NCI-H510A (cell line): ENCODE measurements at regions not wholly inside any gene's neighbourhood (a gene's known extent, or its start where the extent isn't known, plus 50 kb on each side); places are given as distances from the start of the nearest gene placed in this dataset.
"Not testable (repeated sequence)": the region's sequence is repeated elsewhere in the genome, so short reads cannot be mapped to it uniquely, and the experiment has no call there.

Source experiments
- DNase-seq: peaks from one replicate; lab custom pipeline; 2025; lab: John Stamatoyannopoulos, UW

DNA sequence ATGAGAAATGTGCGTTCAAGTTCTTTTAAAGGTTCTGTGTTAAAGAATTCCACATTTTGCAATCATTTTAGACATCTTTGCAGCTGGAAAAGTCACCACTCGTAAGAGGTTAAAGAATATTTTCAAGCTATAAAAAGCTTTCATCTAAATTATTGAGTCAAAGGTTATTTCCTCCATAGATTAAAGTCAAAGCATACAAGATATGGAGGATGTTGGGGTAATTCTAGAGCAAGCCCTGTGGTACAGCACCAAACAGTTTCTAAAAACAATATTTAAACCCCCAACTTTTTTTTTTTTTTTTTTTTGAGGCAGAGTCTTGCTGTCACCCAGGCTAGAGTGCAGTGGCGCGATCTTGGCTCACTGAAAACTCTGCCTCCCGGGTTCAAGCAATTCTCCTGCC, 1299.8 kb upstream of the TMEM132C start:
- DNase-seq = no peak

DNA sequence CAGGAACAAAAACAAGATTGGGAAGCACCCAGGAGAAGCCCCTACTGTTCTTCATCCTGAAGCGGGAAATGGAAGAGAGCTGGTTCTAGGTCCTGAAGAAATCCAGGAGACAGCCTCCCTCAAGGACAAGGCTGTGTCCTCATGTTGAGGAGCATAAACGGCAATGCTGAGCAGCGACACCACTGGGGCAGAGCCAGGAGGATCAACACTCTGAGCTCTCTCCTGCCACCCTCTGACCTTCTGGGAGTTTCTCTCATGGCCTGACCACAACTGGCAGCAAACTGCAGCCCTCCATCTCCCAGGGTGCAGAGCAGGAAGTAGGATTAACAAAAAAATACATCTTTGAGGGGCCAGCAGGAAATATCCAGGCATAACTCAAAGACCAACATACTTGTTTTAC, 1292.2 kb upstream of the TMEM132C start:
- no peak for DNase-seq

DNA sequence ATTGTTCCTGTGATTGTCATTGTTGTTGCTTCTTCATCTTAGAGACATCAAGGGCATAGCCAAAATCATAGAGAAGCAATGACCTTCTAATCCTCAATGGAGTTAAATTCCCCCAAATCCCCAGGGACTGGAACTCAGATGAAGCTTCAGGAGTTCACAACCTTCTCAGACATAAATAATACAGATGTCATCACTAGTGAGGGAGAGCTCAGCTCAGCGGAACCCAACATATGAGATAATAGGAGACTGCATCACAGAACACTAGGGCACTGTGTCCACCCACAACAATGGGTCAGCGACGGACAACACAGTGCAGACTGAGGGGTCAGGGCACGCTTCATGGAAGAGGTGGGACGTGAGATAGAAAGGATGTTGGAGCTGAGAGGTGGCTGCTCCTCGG, 1290.4 kb upstream of the TMEM132C start:
- DNase-seq = no peak

DNA sequence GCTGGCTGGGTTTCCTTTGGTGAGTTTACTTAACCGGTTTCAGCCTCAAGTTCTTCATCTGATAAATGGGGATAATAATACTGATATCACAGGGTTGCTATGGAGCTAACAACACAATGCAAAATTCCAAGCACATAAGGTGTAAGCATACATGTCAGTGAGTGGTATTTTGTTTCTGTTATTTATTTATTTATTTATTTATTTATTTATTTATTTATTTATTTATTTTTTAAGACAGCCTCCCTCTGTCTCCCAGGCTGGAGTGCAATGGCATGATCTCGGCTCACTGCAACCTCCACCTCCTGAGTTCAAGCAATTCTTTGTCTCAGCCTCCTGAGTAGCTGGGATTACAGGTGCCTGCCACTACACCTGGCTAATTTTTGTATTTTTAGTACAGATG, 1287.4 kb upstream of the TMEM132C start:
- not testable (repeated sequence) for DNase-seq

DNA sequence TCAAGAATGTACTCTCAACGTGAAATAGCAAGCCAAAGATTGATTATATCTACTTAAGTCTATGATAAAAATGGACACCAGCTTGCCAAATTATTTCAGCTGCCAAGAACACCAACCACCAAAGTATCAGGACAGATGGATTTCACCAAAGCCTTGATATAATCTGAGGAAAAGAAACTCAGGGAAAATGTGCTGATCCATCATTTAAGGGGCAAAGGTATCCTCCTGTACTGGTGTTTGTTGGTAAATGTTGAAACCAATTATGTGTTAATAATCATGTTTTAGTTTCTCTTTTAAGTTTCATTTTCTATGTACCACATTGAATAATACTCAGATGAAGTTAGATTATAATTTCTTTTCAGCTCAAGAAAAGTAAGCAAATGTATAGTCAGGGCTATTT, 1284.3 kb upstream of the TMEM132C start:
- no peak for DNase-seq

DNA sequence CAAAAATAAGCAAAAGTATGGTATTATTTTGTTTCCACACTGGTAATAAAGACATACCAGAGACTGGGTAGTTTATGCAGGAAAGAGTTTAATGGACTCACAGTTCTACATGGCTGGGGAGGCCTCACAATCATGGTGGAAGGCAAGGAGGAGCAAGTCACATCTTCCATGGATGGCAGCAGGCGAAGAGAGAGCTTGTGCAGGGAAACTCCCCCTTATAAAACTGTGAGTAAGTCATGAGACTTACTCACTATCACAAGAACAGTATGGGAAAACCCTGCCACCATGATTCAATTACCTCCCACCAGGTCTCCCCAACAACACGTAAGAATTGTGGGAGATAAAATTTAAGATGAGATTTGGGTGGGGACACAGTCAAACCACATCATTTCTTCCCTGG, 1283.2 kb upstream of the TMEM132C start:
- not testable (repeated sequence) for DNase-seq

DNA sequence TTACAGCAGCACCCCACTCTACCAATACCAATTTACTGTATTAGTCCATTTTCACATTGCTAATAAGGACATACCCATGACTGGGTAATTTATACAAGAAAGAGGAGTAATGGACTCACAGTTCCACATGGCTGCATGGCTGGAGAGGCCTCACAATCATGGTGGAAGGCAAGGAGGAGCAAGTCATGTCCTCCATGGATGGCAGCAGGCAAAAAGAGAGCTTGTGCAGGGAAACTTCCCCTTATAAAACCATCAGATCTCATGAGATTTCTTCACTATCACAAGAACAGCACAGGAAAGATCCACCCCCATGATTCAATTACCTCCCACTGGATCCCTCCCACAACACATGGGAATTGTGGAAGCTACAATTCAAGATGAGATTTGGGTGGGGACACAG, 1281.3 kb upstream of the TMEM132C start:
- DNase-seq = not testable (repeated sequence)

DNA sequence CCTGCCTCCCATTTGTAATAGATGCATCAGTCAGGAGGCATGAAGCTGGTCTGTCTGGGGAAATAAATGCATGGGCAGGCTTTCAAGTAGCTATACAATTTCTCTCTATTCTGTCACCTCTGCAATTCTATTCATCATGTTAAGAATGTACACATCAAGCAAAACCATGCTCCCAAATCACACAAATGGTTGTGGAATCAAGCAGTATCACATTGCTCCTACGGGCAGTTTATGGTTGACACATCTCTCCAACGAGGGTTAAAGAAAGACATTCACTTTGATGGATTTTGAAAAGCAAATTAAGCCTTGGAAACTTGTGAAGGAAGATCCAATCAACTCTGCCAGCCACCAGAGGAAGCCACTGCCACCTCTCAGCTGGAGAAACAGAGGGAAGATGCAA, 1277.4 kb upstream of the TMEM132C start:
- DNase-seq = no peak

DNA sequence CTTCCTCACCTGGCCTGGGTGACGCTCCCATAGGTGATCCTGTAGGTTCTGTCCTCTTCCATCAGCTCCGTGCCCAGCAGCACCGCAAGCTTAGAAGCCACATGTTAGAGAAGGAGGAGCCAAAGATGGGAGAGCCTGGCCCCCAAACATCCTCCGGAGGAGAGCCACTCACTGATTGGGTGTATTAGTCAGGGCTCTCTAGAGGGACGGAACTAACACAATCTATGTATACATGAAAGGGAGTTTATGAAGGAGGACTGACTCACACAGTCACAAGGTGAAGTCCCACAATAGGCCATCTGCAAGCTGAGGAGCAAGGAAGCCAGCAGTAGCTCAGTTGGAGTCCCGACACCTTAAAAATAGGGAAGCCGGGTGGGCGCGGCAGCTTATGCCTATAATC, 1273.1 kb upstream of the TMEM132C start:
- no peak for DNase-seq

DNA sequence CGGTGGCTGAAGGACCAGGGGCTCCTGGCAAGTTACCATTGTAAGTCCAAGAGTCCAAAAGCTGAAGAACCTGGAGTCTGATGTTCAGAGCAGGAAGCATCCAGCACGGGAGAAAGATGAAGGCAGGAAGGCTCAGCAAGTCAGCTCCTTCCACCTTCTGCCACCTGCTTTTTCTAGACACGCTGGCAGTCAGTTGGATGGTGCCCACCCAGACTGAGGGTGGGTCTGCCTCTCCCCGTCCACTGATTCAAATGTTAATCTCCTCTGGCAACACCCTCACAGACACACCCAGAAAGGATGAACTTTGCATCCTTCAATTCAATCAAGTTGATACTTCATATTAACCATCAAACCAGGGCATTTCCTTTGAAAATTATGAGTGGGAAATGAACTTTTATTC, 1272.4 kb upstream of the TMEM132C start:
- DNase-seq = no peak

DNA sequence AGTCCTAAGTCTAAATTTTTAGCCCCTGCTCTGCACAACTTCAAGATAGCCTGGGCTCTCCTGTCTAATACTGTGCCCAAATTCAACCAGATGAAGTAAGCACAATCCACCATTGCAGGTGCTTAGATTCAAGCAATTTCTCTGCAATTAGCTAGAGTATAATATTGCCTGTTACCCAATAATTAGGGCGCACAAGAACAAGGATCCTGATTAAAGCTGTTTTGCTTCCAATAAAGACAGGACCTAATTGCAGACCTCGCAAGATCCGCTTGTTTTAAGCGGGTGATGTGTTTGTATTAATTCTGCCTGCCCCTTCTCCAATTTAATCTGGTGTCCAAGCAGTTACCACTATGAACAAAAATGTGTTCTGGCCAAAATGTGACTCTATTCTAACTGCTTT, 1268.9 kb upstream of the TMEM132C start:
- DNase-seq = no peak

DNA sequence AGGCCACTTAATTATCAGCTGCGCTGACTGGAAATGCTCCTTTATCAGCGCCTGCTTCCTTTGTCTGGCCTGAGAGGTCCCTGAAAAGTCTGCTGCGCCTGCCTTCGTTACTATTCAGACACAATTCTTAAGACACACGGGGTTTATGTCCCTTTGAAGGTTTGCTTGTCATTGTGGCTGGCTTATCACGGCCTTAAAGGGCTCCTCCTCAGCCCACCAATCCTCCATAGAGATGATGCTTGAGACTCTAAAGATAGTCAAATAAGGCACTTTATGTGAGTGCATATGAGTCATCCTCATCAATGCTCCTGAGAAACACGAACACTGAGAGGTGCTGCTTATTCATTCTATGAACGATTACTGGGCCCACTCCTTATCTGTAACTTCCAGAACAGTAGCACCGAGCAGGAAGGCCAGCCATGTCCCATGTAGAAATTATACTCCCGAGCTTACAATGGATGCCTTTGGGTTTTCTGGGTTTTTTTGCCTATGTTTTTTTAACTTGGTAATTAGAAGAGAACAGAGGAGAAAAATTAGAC, 1268.2 kb upstream of the TMEM132C start:
- no peak for DNase-seq

DNA sequence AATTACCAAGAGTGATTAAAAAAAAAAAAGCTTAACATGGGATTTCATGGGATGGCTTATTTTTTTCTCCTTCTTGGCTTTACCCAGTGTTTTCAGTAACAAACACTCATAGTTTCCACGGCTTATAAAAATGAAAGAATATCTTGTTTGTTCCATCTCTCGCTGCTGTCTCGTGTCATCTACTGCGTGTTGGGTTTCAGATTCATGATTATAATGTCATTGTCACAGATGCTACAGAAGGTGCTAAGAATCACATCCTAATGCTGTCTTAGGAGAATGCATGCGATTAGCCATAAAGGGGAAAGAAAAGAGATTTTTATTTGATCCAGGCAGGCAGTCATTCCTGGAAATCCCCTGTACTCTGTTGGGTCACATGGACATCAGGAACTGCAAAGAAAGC, 1267.6 kb upstream of the TMEM132C start:
- DNase-seq = no peak

DNA sequence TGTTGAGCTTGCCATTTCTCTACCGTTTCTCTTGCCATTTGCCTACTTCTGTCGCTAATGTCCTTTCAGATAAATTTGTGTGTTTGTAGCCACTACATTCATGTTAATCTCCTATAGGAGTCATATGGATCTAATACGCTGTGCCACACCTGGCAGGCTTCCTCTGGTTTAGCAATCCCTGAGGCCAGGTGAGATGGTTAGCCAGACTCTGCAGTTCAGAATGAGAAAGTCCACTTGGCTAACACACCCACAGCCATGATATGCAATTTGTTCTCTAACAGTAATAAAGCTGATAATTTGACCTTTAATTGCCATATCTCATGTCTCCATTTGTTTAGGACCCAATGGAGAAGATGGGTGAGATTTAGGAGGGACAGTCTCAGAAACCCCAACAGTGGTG, 1261.6 kb upstream of the TMEM132C start:
- no peak for DNase-seq

DNA sequence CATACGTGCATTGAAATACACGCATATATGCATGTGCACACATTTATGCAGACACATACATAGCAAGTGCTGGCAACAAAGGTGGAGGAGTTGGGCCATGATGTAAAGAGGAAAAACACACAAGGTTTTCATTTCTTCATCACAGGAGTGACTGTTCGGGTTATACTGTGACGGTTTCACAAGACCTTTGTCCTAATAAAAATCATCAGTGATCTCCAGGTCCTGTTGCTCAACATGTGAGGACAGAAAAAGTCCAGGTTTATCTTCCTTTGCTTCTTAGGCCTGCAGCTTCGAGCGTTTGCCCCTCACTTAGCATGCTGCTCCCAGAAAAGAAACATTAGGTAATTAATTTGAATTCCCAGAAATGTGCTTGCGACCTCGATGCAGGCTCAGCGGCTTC, 1260.0 kb upstream of the TMEM132C start:
- no peak for DNase-seq

DNA sequence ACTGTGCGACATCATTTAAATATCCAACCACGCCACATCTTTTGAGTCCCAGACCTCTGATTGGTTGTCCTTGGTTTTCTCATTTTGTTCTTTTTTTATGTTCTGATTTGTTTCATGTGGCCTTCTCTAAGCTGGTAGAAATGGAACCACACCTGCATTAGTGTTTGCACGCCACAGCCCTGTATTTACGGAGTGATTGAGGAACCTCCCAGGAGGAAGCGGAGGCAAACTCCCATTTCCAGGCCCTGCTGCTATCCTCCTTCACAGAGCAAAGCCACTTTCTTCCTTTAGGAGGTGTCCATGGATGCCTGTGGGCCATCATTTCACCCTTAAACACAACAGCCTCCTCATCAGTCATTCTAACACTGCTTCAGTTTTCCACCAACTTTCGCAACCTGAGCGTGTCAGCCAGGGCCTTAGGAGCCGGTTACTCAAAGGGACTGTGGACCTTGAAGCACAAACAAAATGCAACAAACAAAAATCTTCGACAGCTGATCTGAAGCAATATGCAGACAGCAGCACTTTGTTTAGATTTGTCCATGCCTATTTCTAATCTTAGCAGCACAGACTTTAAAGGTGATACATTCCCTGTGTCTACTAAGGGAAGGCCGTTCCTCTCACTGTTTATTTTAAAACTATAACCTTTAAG, 1258.1 kb upstream of the TMEM132C start:
- DNase-seq = no peak

DNA sequence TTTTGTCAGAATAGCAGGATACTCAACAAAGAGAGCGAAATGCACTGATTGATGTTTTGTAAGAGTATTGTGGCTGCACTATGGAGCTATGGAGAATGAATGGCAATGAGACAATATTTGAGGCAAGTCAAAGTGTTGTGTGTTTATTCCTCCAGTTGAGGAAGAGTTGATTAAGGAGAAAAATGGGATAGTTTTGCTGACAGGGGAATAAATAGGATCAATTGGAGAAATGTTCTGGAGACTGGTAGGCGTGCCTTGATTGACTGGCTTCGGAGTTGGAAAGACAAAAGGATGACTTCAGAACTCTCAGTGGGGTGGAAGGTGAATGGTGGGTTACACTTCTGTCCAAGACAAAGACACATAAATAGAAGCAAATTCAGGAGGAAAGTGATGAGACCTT, 1254.9 kb upstream of the TMEM132C start:
- DNase-seq = no peak

DNA sequence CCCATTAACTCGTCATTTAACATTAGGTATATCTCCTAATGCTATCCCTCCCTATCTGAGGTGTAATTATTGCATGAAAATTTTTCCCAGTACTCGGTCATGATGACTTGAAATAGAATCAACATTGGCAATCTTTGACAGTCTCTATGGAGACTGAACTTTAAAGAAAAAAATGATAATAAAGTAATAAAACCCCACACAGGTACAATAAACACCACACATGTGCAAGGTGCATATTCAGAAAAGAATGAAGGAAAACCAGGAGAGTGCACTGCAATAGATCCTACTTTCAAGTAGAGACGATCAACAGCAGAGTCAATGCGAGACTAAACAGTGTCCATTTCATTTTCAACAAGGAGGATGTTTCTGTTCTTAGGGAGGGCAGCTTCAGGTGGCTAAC, 1253.8 kb upstream of the TMEM132C start:
- no peak for DNase-seq

DNA sequence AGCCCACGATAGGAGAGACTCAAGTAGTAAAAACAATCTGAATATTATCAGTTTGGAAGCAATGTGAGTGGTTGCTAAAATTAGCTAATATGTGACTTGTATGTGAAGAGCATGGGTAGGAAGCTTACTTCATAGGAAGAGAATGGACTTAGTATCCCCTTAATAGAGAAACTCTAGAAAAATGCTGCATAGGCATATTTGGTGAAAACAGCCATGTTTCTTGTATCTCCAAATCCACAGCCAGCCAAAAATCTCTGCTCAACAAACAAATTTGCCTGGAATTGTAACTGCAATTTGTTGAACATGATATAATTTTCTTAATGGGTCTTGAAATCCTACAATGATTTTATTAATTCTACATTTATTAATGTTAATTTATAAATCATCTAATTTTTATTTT, 1252.9 kb upstream of the TMEM132C start:
- no peak for DNase-seq

DNA sequence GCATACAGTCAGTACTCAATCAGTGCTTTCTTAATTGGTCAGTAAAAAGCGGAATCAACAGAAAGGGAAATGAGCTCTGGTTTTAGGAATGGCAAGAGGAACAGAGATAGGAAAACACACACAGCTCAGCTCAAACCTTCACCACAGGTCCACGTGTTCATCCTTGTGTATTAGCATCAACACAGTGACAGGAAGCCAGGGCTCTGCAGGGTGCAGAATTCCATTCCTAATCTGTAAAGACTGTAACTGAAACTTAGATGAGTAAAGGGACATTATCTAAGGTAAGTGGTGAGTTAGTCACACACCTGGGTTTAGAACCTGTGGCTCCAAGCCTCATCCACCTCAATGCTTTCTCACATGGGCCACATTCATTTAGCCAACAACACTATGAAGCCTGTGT, 1242.2 kb upstream of the TMEM132C start:
- DNase-seq = no peak

DNA sequence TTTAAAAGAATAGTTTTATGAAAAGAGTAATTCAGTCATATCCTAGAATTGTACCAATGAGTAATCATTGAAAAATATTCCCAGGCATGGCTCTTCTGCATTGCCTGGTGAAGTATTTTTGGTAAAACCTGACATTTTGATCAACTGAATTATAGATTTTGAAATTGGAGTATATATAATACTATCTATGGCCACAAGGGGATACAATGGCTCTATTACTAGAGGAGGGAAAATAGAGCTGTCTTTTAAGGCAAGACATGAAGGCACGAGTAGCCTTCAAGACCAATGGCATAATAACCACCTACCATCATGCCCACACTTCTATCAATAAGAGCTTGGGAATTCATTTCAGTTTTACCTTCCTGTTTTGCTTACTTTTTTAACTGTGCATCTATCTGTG, 1241.4 kb upstream of the TMEM132C start:
- DNase-seq = no peak

DNA sequence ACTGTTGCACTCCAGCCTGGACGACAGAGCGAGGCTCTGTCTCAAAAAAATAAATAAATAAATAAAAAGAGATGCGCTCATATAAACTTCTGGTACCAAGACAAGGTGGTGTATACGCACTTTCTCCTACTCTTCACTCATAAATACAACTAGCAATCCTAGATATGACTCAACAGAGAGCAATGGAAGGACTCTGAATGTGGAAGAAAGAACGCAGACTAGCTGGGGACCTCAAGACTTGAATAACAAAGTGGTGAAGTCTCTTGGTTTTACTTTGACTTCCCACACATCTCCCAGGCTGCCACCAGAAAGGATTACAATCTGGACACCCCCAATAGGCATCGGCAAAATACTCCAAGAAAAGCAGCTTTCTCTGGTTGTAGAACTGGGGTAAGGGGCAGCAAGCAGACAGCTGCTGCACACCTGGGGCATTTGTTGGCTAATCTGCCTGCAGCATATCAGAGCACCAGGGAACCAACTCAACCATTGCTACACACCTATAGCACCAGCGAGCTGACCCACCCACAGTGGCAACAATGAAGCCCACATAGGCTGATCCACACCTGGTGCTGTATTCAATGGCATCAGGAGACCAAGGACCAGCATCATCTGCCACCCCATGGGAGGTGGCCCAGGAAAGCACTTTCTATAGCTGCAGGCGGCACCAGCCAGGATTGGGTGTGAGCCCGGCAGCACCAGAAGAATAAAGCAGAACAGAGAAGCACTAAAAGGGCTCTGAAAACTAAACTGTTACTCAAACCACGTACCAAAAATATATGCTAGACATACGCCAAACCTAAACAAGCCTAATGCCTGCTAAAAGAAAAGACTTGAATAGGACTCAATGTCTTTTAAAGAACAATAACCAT, 1231.7 kb upstream of the TMEM132C start:
- no peak for DNase-seq

DNA sequence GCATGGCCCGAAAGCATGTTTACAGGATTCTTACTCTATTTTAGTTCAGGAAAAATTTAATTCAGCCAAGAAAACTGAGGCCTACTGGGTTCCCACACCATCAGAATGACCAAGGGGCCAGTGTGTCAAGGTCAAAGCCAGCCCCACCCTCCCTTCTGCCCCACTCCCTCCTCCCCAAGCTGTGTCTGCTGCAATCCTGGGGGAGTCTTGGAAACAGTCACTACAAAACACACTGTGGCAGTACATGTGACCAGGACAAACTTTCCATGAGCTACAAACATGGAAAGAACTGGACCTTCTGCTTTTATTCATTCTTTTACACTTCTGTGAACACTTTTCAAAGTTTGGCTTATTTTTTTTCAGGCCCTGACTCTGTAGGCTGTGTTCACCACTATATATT, 1228.8 kb upstream of the TMEM132C start:
- DNase-seq = no peak

DNA sequence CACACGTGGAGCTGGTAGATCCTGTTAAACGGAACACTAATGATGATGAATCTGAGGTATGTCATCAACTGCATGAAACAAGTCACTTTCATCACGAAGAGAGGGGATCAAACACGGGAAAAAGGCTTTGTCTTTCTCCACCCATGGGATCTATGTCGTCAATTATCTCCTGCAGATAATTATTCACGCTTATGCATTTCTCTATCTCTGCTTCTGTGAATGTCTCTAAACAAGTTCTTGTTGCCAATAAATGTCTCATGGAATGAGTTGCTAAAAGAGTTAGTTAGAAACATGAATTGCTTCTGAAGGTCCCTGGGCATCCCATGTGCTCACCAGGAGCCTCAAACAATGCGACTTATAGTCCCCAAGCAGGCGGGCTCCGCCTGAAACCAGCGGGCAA, 1228.2 kb upstream of the TMEM132C start:
- no peak for DNase-seq
